ENCODE measurements at regions not wholly inside any gene's neighbourhood (a gene's known extent, or its start where the extent isn't known, plus 50 kb on each side); places are given as distances from the start of the nearest gene placed in this dataset.

- FAIRE-seq = no peak
- POLR2A ChIA-PET = no interaction called here
- no peak for DNase-seq (ENCODE audit: low spot score)
- no peaks in the 10 kb centered on the region for H3K36me3 ChIP-seq (replicated peaks in 1 of 2; ENCODE audit: control insufficient read depth in 1 of 2, insufficient read depth in 2 of 2, low read length in 2 of 2)
- ATAC-seq = no peak
- in situ Hi-C loops (cut with HindIII; ENCODE audit: extremely low pct_ligation_motif_present, low pct_unique_long_range_greater_than_20kb) = no loop called here
- no peak overlapping the region for H3K9ac ChIP-seq (ENCODE audit: insufficient read depth, low read depth, low read length)
- intact Hi-C loops (cut with micrococcal nuclease; ENCODE audit: unreplicated experiment) = no loop called here
- CTCF ChIA-PET (ENCODE audit: low intra/inter-chr PET ratio, low total read pairs) = no interaction called here
- H3K79me2 ChIP-seq (ENCODE audit: insufficient read depth, low read length) = no peaks in the 10 kb centered on the region
- no peak overlapping the region for H3K4me3 ChIP-seq (replicated peaks in 1 of 3; ENCODE audit: insufficient read depth in 1 of 3, low read depth in 2 of 3, low read length in 3 of 3)
- BruUV-seq (replicated peaks) = no TSS peak
- no peaks in the 10 kb centered on the region for H3K4me1 ChIP-seq (ENCODE audit: insufficient read depth, low read length)
- H3K27ac ChIP-seq (ENCODE audit: extremely low read length, insufficient read depth, low read length) = no peak overlapping the region
- H3K9me3 ChIP-seq (ENCODE audit: low read length) = no peaks in the 10 kb centered on the region
- no peaks in the 10 kb centered on the region for H4K20me1 ChIP-seq (ENCODE audit: insufficient read depth, low read length)
- H3K4me2 ChIP-seq (ENCODE audit: low read depth, low read length) = no peak overlapping the region
- TF ChIP-seq SRY (CRISPR knock-in tag; IDR thresholded peaks at IDR 0.05) = no peak
- TF ChIP-seq ZNF10 (CRISPR knock-in tag; IDR thresholded peaks at IDR 0.05; ENCODE audit: borderline replicate concordance, low read depth) = no peak
- TF ChIP-seq MEIS2 (CRISPR knock-in tag; IDR thresholded peaks at IDR 0.05) = no peak
- TF ChIP-seq MIXL1 (CRISPR knock-in tag; IDR thresholded peaks at IDR 0.05) = no peak
- TF ChIP-seq JUNB (CRISPR knock-in tag; IDR thresholded peaks at IDR 0.05; ENCODE audit: borderline replicate concordance) = no peak
- TF ChIP-seq MXD4 (CRISPR knock-in tag; IDR thresholded peaks at IDR 0.05) = no peak
- no peak for TF ChIP-seq ZNF792 (CRISPR knock-in tag; IDR thresholded peaks at IDR 0.05)
- TF ChIP-seq PHF5A (CRISPR knock-in tag; IDR thresholded peaks at IDR 0.05; ENCODE audit: low read depth, unreplicated experiment) = no peak
- no peak for TF ChIP-seq ZNF788 (CRISPR knock-in tag; IDR thresholded peaks at IDR 0.05; ENCODE audit: borderline replicate concordance)
- no peak for TF ChIP-seq ZNF160 (CRISPR knock-in tag; IDR thresholded peaks at IDR 0.05)
- no peak overlapping the region for H2AFZ ChIP-seq (ENCODE audit: low read length)
- H3K27me3 ChIP-seq (ENCODE audit: control insufficient read depth in 1 of 2, insufficient read depth in 2 of 2, low read length in 2 of 2) = no peaks in the 10 kb centered on the region
Measured at GRCh38 chr1:115445090-115445489, 107.0 kb upstream of the NGF start.

GRCh38 chr1:115440733-115441132 is 102.7 kb upstream of the NGF start:
- no peaks in the 10 kb centered on the region for H4K20me1 ChIP-seq (ENCODE audit: insufficient read depth, low read length)
- DNase-seq (ENCODE audit: low spot score) (no peak), FAIRE-seq (no peak), ATAC-seq (no peak)
- WGBS (ENCODE audit: low lambda C conversion rate) = 51% methylated on average over 2 of the region's 2 CpGs
- POLR2A ChIA-PET = no interaction called here
- H3K27me3 ChIP-seq (ENCODE audit: control insufficient read depth in 1 of 2, insufficient read depth in 2 of 2, low read length in 2 of 2) = no peaks in the 10 kb centered on the region
- no peaks in the 10 kb centered on the region for H3K9me3 ChIP-seq (ENCODE audit: low read length)
- no TSS peak for BruUV-seq (replicated peaks)
- no peak overlapping the region for H3K4me3 ChIP-seq (replicated peaks in 1 of 3; ENCODE audit: insufficient read depth in 1 of 3, low read depth in 2 of 3, low read length in 3 of 3)
- CTCF ChIA-PET (ENCODE audit: low intra/inter-chr PET ratio, low total read pairs) = no interaction called here
- no peaks in the 10 kb centered on the region for H3K79me2 ChIP-seq (ENCODE audit: insufficient read depth, low read length)
- no peaks in the 10 kb centered on the region for H3K4me1 ChIP-seq (ENCODE audit: insufficient read depth, low read length)
- H2AFZ ChIP-seq (ENCODE audit: low read length) = no peak overlapping the region
- no peak overlapping the region for H3K9ac ChIP-seq (ENCODE audit: insufficient read depth, low read depth, low read length)
- intact Hi-C loops (cut with micrococcal nuclease; ENCODE audit: unreplicated experiment) = no loop called here
- in situ Hi-C loops (cut with HindIII; ENCODE audit: extremely low pct_ligation_motif_present, low pct_unique_long_range_greater_than_20kb) = no loop called here
- no peak overlapping the region for H3K4me2 ChIP-seq (ENCODE audit: low read depth, low read length)
- no peak for TF ChIP-seq RFXAP (CRISPR knock-in tag; IDR thresholded peaks at IDR 0.05; ENCODE audit: borderline replicate concordance)
- TF ChIP-seq ZBTB37 (CRISPR knock-in tag; IDR thresholded peaks at IDR 0.05) = no peak
- TF ChIP-seq RXRA (CRISPR knock-in tag; IDR thresholded peaks at IDR 0.05) = no peak
- no peak for TF ChIP-seq PLSCR1 (CRISPR knock-in tag; IDR thresholded peaks at IDR 0.05; ENCODE audit: borderline replicate concordance)
- TF ChIP-seq SIN3A (IDR thresholded peaks at IDR 0.05; ENCODE audit: borderline replicate concordance, low read depth, low read length) = no peak
- TF ChIP-seq TAF1 (CRISPR knock-in tag; IDR thresholded peaks at IDR 0.05) = no peak
- no peak for TF ChIP-seq ZNF883 (CRISPR knock-in tag; IDR thresholded peaks at IDR 0.05; ENCODE audit: not compliant biosample characterization)
- no peaks in the 10 kb centered on the region for H3K36me3 ChIP-seq (replicated peaks in 1 of 2; ENCODE audit: control insufficient read depth in 1 of 2, insufficient read depth in 2 of 2, low read length in 2 of 2)
- no peak overlapping the region for H3K27ac ChIP-seq (ENCODE audit: extremely low read length, insufficient read depth, low read length)

Data from HepG2 (cell line).